ENCODE measurements at regions not wholly inside any gene's neighbourhood (a gene's known extent, or its start where the extent isn't known, plus 50 kb on each side); places are given as distances from the start of the nearest gene placed in this dataset.
A peak's percentile ranks its signal among the peaks of the same experiment; 100 is the strongest.
"Not testable (repeated sequence)": the region's sequence is repeated elsewhere in the genome, so short reads cannot be mapped to it uniquely, and the experiment has no call there.

- WGBS, 2 experiments (ENCODE audit: insufficient coverage in 1 of 2, insufficient read length in 1 of 2): 83 to 93% methylated on average over 1 of the region's 1 CpG
- peaks cover 8% of the 10 kb centered on the region for H3K9me3 Mint-ChIP-seq
- H3K36me3 ChIP-seq (ENCODE audit: control insufficient read depth, insufficient read depth, low read length): no peaks in the 10 kb centered on the region
- no peak overlapping the region for H3K9ac ChIP-seq (ENCODE audit: extremely low read depth, low read length, poor library complexity, severe bottlenecking)
- H3K4me1 ChIP-seq (ENCODE audit: control insufficient read depth, insufficient read depth, low read length): peaks cover 4% of the 10 kb centered on the region
- peaks cover 9% of the 10 kb centered on the region for H3K9me3 ChIP-seq (ENCODE audit: control insufficient read depth, low read length)
- TF ChIP-seq, protein P1, sequence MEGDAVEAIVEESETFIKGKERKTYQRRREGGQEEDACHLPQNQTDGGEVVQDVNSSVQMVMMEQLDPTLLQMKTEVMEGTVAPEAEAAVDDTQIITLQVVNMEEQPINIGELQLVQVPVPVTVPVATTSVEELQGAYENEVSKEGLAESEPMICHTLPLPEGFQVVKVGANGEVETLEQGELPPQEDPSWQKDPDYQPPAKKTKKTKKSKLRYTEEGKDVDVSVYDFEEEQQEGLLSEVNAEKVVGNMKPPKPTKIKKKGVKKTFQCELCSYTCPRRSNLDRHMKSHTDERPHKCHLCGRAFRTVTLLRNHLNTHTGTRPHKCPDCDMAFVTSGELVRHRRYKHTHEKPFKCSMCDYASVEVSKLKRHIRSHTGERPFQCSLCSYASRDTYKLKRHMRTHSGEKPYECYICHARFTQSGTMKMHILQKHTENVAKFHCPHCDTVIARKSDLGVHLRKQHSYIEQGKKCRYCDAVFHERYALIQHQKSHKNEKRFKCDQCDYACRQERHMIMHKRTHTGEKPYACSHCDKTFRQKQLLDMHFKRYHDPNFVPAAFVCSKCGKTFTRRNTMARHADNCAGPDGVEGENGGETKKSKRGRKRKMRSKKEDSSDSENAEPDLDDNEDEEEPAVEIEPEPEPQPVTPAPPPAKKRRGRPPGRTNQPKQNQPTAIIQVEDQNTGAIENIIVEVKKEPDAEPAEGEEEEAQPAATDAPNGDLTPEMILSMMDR (conservative IDR thresholded peaks at IDR 0.05): no peak
- peak overlapping the region; percentile 63 for H3K27ac Mint-ChIP-seq
- H3K27ac ChIP-seq (ENCODE audit: low read depth, low read length): no peak overlapping the region
- no peak overlapping the region for H3K4me3 Mint-ChIP-seq
- H3K4me1 Mint-ChIP-seq: peaks cover 5% of the 10 kb centered on the region
- no peak for DNase-seq
- H3K4me3 ChIP-seq (ENCODE audit: low read length): no peak overlapping the region
- H3K27me3 Mint-ChIP-seq (ENCODE audit: insufficient read depth): no peaks in the 10 kb centered on the region
- no peaks in the 10 kb centered on the region for H3K27me3 ChIP-seq (ENCODE audit: control insufficient read depth, insufficient read depth, low read length, poor library complexity, severe bottlenecking)
- H3K36me3 Mint-ChIP-seq (ENCODE audit: low read depth): peaks cover 8% of the 10 kb centered on the region
Observed at GRCh38 chr11:34770111-34770510, 146.1 kb downstream of the APIP start.

- Mint-ChIP-seq H3K4me1 (peaks cover 5% of the 10 kb centered on the region), H3K27me3 (ENCODE audit: insufficient read depth) (no peaks in the 10 kb centered on the region), H3K4me3 (no peak overlapping the region), H3K36me3 (ENCODE audit: low read depth) (peaks cover 14% of the 10 kb centered on the region), H3K27ac (no peak overlapping the region), H3K9me3 (peaks cover 15% of the 10 kb centered on the region)
- peaks cover 4% of the 10 kb centered on the region for H3K4me1 ChIP-seq (ENCODE audit: control insufficient read depth, insufficient read depth, low read length)
- DNase-seq: no peak
- H3K9me3 ChIP-seq (ENCODE audit: control insufficient read depth, low read length): peaks cover 14% of the 10 kb centered on the region
- TF ChIP-seq, protein P1 (conservative IDR thresholded peaks at IDR 0.05): no peak
- WGBS, 2 experiments (ENCODE audit: insufficient coverage in 1 of 2, insufficient read length in 1 of 2): 96% methylated on average over 2 of the region's 2 CpGs; no CpG with 5 or more reads in 1 of the 2 experiments
- H3K9ac ChIP-seq (ENCODE audit: extremely low read depth, low read length, poor library complexity, severe bottlenecking): no peak overlapping the region
- H3K27me3 ChIP-seq (ENCODE audit: control insufficient read depth, insufficient read depth, low read length, poor library complexity, severe bottlenecking): no peaks in the 10 kb centered on the region
- no peak overlapping the region for H3K27ac ChIP-seq (ENCODE audit: low read depth, low read length)
- H3K4me3 ChIP-seq (ENCODE audit: low read length): no peak overlapping the region
- no peaks in the 10 kb centered on the region for H3K36me3 ChIP-seq (ENCODE audit: control insufficient read depth, insufficient read depth, low read length)
Observed at GRCh38 chr11:34769224-34769623, 147.0 kb downstream of the APIP start.

DNA sequence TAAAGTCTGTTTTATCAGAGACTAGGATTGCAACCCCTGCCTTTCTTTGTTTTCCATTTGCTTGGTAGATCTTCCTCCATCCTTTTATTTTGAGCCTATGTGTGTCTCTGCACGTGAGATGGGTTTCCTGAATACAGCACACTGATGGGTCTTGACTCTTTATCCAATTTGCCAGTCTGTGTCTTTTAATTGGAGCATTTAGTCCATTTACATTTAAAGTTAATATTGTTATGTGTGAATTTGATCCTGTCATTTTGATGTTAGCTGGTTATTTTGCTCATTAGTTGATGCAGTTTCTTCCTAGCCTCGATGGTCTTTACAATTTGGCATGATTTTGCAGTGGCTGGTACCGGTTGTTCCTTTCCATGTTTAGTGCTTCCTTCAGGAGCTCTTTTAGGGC is 141.7 kb downstream of the EHF start:
- H3K4me3 ChIP-seq (ENCODE audit: low read length); H3K36me3 ChIP-seq (ENCODE audit: control insufficient read depth, insufficient read depth, low read length); H3K27me3 ChIP-seq (ENCODE audit: control insufficient read depth, insufficient read depth, low read length, poor library complexity, severe bottlenecking); H3K9ac ChIP-seq (ENCODE audit: extremely low read depth, low read length, poor library complexity, severe bottlenecking); H3K27ac ChIP-seq (ENCODE audit: low read depth, low read length); H3K4me1 ChIP-seq (ENCODE audit: control insufficient read depth, insufficient read depth, low read length); H3K4me1 Mint-ChIP-seq; H3K27ac Mint-ChIP-seq; H3K27me3 Mint-ChIP-seq (ENCODE audit: insufficient read depth); H3K4me3 Mint-ChIP-seq; DNase-seq: not testable (repeated sequence)
- peaks cover 21% of the 10 kb centered on the region for H3K9me3 ChIP-seq (ENCODE audit: control insufficient read depth, low read length)
- Mint-ChIP-seq H3K9me3 (peaks cover 39% of the 10 kb centered on the region), H3K36me3 (ENCODE audit: low read depth) (peaks cover 53% of the 10 kb centered on the region)
- WGBS, 2 experiments (ENCODE audit: insufficient coverage in 1 of 2, insufficient read length in 1 of 2): no CpG with 5 or more reads among the region's 3 CpGs

- peaks cover 6% of the 10 kb centered on the region for H3K9me3 ChIP-seq (ENCODE audit: control insufficient read depth, low read length)
- H3K36me3 Mint-ChIP-seq (ENCODE audit: low read depth): peaks cover 43% of the 10 kb centered on the region
Observed at GRCh38 chr11:34758262-34758661, 137.4 kb downstream of the EHF start.

More at GRCh38 chr11:34758262-34758661, 137.4 kb downstream of the EHF start:
- no peak overlapping the region for H3K27ac ChIP-seq (ENCODE audit: low read depth, low read length)
- peaks cover 15% of the 10 kb centered on the region for H3K36me3 ChIP-seq (ENCODE audit: control insufficient read depth, insufficient read depth, low read length)
- H3K4me1 ChIP-seq (ENCODE audit: control insufficient read depth, insufficient read depth, low read length): no peaks in the 10 kb centered on the region
- no peak overlapping the region for H3K4me3 ChIP-seq (ENCODE audit: low read length)
- Mint-ChIP-seq H3K27me3 (ENCODE audit: insufficient read depth) (no peaks in the 10 kb centered on the region), H3K4me3 (no peak overlapping the region), H3K4me1 (no peaks in the 10 kb centered on the region), H3K9me3 (peaks cover 14% of the 10 kb centered on the region), H3K27ac (no peak overlapping the region)
- H3K9ac ChIP-seq (ENCODE audit: extremely low read depth, low read length, poor library complexity, severe bottlenecking): no peak overlapping the region
- TF ChIP-seq, protein P1 (conservative IDR thresholded peaks at IDR 0.05): no peak
- H3K27me3 ChIP-seq (ENCODE audit: control insufficient read depth, insufficient read depth, low read length, poor library complexity, severe bottlenecking): no peaks in the 10 kb centered on the region
- WGBS, 2 experiments (ENCODE audit: insufficient coverage in 1 of 2, insufficient read length in 1 of 2): 91 to 93% methylated on average over 6 to 7 of the region's 7 CpGs
- DNase-seq: no peak
